Panc1 (cell line): ENCODE measurements at regions not wholly inside any gene's neighbourhood (a gene's known extent, or its start where the extent isn't known, plus 50 kb on each side); places are given as distances from the start of the nearest gene placed in this dataset.

ENCODE experiments used
- ATAC-seq: fragments of 200-7000 bp; cut with Tn5 transposase; 2 replicates; pipeline ENCODE4 v1.9.1; 2020; ENCODE audit warnings: mild to moderate bottlenecking, moderate library complexity
- BruUV-seq: library from RNA; stranded (reverse); fragments of 400-500 nt; replicated peaks from 2 replicates; lab custom pipeline; 2021; lab: Mats Ljungman, UMichigan
- CTCF ChIA-PET: fragments of 300-600 bp; sonication (Branson Sonifier 250); formaldehyde crosslinking; loops from one replicate; lab custom pipeline; 2022; ENCODE audit warnings: antibody characterized with exemption; lab: Charles Lee
- POLR2A ChIA-PET: fragments of 300-600 bp; sonication (Branson Sonifier 250); formaldehyde crosslinking; loops from one replicate; lab custom pipeline; 2022; ENCODE audit warnings: antibody characterized with exemption; lab: Charles Lee
- DNase-seq: peaks from one replicate; pipeline ENCODE4 v3.0.0-alpha.2; 2010; ENCODE audit warnings: low read depth, low spot score
- H3K27ac ChIP-seq: 2 replicates; pipeline ENCODE4 v1.5.1; 2011; ENCODE audit warnings: mild to moderate bottlenecking, low read length, inconsistent platforms
- H3K27me3 ChIP-seq: fragments of 200-500 bp; sonication (Bioruptor generic); 2 replicates; pipeline ENCODE4 v1.6.0; 2014; ENCODE audit warnings: low read length, inconsistent platforms; ENCODE audit not compliant: control insufficient read depth, insufficient read depth
- H3K36me3 ChIP-seq: fragments of 200-500 bp; sonication (Bioruptor generic); 2 replicates; pipeline ENCODE4 v1.5.1; 2014; ENCODE audit warnings: inconsistent platforms, mild to moderate bottlenecking, low read length, moderate library complexity; ENCODE audit not compliant: control insufficient read depth, insufficient read depth
- H3K4me1 ChIP-seq: 2 replicates; pipeline ENCODE4 v1.5.1; 2011; ENCODE audit warnings: inconsistent platforms, mild to moderate bottlenecking, low read length, moderate library complexity; ENCODE audit not compliant: control insufficient read depth, insufficient read depth
- H3K4me3 ChIP-seq, 2 experiments: 2 replicates each; pipeline ENCODE4 v1.5.1; 2011 to 2012; ENCODE audit warnings: low read depth in 2 of 2, low read length in 2 of 2, mild to moderate bottlenecking in 2 of 2, inconsistent platforms in 1 of 2, moderate library complexity in 1 of 2
- H3K9me3 ChIP-seq: fragments of 200-500 bp; sonication (Bioruptor generic); 2 replicates; pipeline ENCODE4 v1.5.1; 2014; ENCODE audit warnings: low read depth, mild to moderate bottlenecking, inconsistent platforms, low read length, moderate library complexity; ENCODE audit not compliant: control insufficient read depth, insufficient read depth
- POLR2AphosphoS5 ChIP-seq: IDR thresholded peaks from 2 replicates; pipeline ENCODE4 v1.6.1; 2012; ENCODE audit warnings: mild to moderate bottlenecking, low read depth, low read length, moderate library complexity
- SIN3A ChIP-seq: IDR thresholded peaks from 2 replicates; pipeline ENCODE4 v1.6.1; 2012; ENCODE audit warnings: low read depth, mild to moderate bottlenecking, low read length, moderate library complexity, borderline replicate concordance; ENCODE audit not compliant: insufficient read depth
- TCF7L2 ChIP-seq: IDR thresholded peaks from 2 replicates; pipeline ENCODE4 v1.6.1; 2011; ENCODE audit warnings: mild to moderate bottlenecking, low read depth, low read length, inconsistent platforms
- in situ Hi-C: cut with HindIII; loops from 2 replicates; pipeline ENCODE4 v1.10.0; 2016; ENCODE audit warnings: low sequenced_read_pairs, low pct_unique_long_range_greater_than_20kb
- intact Hi-C: fragments of 100-400 bp; cut with micrococcal nuclease; formaldehyde crosslinking; loops from one replicate; pipeline ENCODE4 v1.10.0; 2022; ENCODE audit not compliant: unreplicated experiment
- TF ChIP-seq, protein P1 (sequence below): fragments of 450-650 bp; IDR thresholded peaks from 2 replicates; pipeline ENCODE4 v1.5.1; 2017; ENCODE audit warnings: mild to moderate bottlenecking
- TF ChIP-seq, protein P2 (sequence below), 2 experiments: IDR thresholded peaks; 2 replicates each; pipeline ENCODE4 v1.6.1; 2011 to 2012; ENCODE audit warnings: low read depth in 2 of 2, control low read depth in 1 of 2, low read length in 1 of 2, mild to moderate bottlenecking in 1 of 2, moderate library complexity in 1 of 2; ENCODE audit not compliant: insufficient read depth in 1 of 2

DNA sequence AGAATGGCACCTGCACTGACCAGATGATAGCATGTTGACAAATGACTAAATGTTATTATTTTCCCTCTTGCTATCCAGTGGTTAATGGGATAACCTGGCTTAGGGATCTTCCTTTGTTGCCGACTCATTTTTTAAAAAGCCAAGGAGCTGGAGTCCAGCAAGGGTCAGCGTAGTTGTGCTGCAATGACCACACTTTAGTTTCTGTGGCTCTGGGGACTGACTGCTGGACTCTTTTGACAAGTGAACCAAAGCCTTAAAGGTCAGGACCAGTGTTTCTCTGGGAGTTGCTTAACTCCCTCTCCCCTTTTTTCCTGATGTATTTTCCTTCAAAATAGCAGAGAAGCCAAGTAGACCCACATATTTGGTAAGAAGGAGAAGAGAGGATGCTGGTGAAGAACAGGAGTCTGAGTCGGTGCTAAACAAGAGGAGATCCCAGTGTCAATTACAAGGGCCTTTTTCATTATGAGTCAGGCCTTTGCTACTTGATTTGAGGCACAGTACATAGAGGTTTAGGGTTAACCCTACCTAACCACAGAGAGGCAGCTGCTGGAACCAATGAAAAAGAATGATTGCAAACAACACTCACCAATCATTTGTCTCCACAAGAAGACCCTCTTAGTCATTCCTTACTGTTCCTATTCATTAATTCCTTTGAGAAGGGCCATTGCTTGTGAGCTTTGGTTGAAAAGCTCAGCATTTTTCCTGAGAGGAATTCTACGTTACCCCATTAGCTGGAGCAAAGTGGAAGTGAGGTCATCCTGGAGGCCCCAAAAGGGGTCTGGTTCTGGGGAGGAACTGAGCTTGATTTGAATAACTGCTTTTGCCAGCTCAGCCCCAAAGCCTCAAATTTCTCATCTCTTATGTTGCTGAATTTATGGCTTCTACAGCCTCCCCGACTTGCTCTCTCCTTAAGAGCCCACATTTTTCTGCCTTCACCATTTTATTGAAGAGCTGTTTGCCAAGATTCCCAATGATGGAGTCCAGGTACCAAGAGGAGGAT lies 137.6 kb upstream of the HNMT start:
- no peaks in the 10 kb centered on the region for H3K4me1 ChIP-seq
- no peak for TF ChIP-seq POLR2AphosphoS5
- in situ Hi-C loops: no loop called here
- no peaks in the 10 kb centered on the region for H3K27me3 ChIP-seq
- DNase-seq (no peak), ATAC-seq (no peak)
- no peaks in the 10 kb centered on the region for H3K36me3 ChIP-seq
- no peak overlapping the region for H3K4me3 ChIP-seq
- ChIA-PET CTCF (no interaction called here), POLR2A (no interaction called here)
- H3K9me3 ChIP-seq: no peaks in the 10 kb centered on the region
- BruUV-seq: no TSS peak
- intact Hi-C loops: no loop called here
- no peak overlapping the region for H3K27ac ChIP-seq

DNA sequence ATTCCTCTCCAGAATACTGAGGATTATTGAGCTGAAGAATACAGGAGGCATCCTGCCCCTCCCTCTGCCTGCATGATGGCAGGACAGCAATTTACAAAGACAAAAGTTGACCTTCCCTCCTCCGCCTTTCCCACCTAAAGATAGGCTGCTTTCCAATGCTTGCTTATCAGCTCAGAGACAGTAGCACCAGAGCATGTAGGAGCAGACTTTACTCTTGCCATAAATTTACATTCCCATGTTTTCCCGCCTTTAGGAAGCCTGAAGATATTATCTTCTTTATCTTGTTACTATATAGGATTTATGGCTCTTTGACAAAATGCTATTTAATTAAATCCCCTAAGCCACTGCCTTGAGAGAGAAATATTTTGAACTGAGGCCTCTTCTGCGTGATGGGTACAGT lies 135.6 kb upstream of the HNMT start:
- no peaks in the 10 kb centered on the region for H3K36me3 ChIP-seq
- no TSS peak for BruUV-seq
- intact Hi-C loops: no loop called here
- CTCF ChIA-PET: no interaction called here
- POLR2A ChIA-PET: no interaction called here
- H3K4me1 ChIP-seq: no peaks in the 10 kb centered on the region
- H3K4me3 ChIP-seq: no peak overlapping the region
- H3K27ac ChIP-seq: no peak overlapping the region
- TF ChIP-seq TCF7L2: no peak
- TF ChIP-seq, protein P1, sequence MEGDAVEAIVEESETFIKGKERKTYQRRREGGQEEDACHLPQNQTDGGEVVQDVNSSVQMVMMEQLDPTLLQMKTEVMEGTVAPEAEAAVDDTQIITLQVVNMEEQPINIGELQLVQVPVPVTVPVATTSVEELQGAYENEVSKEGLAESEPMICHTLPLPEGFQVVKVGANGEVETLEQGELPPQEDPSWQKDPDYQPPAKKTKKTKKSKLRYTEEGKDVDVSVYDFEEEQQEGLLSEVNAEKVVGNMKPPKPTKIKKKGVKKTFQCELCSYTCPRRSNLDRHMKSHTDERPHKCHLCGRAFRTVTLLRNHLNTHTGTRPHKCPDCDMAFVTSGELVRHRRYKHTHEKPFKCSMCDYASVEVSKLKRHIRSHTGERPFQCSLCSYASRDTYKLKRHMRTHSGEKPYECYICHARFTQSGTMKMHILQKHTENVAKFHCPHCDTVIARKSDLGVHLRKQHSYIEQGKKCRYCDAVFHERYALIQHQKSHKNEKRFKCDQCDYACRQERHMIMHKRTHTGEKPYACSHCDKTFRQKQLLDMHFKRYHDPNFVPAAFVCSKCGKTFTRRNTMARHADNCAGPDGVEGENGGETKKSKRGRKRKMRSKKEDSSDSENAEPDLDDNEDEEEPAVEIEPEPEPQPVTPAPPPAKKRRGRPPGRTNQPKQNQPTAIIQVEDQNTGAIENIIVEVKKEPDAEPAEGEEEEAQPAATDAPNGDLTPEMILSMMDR: no peak
- no peak for TF ChIP-seq POLR2AphosphoS5
- TF ChIP-seq, protein P2, sequence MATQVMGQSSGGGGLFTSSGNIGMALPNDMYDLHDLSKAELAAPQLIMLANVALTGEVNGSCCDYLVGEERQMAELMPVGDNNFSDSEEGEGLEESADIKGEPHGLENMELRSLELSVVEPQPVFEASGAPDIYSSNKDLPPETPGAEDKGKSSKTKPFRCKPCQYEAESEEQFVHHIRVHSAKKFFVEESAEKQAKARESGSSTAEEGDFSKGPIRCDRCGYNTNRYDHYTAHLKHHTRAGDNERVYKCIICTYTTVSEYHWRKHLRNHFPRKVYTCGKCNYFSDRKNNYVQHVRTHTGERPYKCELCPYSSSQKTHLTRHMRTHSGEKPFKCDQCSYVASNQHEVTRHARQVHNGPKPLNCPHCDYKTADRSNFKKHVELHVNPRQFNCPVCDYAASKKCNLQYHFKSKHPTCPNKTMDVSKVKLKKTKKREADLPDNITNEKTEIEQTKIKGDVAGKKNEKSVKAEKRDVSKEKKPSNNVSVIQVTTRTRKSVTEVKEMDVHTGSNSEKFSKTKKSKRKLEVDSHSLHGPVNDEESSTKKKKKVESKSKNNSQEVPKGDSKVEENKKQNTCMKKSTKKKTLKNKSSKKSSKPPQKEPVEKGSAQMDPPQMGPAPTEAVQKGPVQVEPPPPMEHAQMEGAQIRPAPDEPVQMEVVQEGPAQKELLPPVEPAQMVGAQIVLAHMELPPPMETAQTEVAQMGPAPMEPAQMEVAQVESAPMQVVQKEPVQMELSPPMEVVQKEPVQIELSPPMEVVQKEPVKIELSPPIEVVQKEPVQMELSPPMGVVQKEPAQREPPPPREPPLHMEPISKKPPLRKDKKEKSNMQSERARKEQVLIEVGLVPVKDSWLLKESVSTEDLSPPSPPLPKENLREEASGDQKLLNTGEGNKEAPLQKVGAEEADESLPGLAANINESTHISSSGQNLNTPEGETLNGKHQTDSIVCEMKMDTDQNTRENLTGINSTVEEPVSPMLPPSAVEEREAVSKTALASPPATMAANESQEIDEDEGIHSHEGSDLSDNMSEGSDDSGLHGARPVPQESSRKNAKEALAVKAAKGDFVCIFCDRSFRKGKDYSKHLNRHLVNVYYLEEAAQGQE (IDR thresholded peaks at IDR 0.05; ENCODE audit: insufficient read depth in 1 of 2, low read depth in 2 of 2, low read length in 1 of 2): no peak
- TF ChIP-seq SIN3A: no peak
- no peaks in the 10 kb centered on the region for H3K9me3 ChIP-seq
- DNase-seq (no peak), ATAC-seq (no peak)
- in situ Hi-C loops: no loop called here
- H3K27me3 ChIP-seq: no peaks in the 10 kb centered on the region

DNA sequence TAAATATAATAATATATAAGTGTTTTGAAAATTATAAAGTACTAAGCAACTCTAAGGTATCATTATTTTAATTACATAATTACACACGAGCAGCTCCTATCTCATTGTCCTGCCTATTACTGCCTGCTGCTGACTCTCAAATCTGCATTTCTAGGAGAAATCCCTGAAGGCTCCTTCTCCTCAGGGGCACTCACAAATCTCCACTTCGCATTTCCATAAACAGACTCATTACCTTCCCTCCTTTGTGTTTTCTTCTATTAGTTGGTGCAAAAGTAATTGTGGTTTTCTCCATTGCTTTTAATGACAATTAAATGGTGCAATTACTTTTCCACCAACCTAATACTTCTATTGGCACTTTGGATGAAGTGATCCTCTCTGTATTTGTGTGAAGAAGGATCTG lies 135.0 kb upstream of the HNMT start:
- ChIA-PET POLR2A (no interaction called here), CTCF (no interaction called here)
- Histone ChIP-seq H3K9me3 (no peaks in the 10 kb centered on the region), H3K4me3 (no peak overlapping the region), H3K27me3 (no peaks in the 10 kb centered on the region), H3K4me1 (no peaks in the 10 kb centered on the region), H3K27ac (no peak overlapping the region), H3K36me3 (no peaks in the 10 kb centered on the region)
- intact Hi-C loops (no loop called here), in situ Hi-C loops (no loop called here)
- TF ChIP-seq, protein P2 (IDR thresholded peaks at IDR 0.05; ENCODE audit: insufficient read depth in 1 of 2, low read depth in 2 of 2, low read length in 1 of 2): no peak
- TF ChIP-seq SIN3A (no peak), POLR2AphosphoS5 (no peak), TCF7L2 (no peak)
- TF ChIP-seq, protein P1: no peak
- DNase-seq: no peak
- no TSS peak for BruUV-seq
- ATAC-seq: no peak
